OCI-LY1 (cell line): ENCODE measurements at regions not wholly inside any gene's neighbourhood (a gene's known extent, or its start where the extent isn't known, plus 50 kb on each side); places are given as distances from the start of the nearest gene placed in this dataset.

ENCODE experiments used
- H2AFZ ChIP-seq: fragments of 200-600 bp; sonication (generic), shearing (Covaris generic); 2 replicates; pipeline ENCODE4 v1.6.0; 2014; ENCODE audit warnings: antibody characterized with exemption, mild to moderate bottlenecking, low read length
- H3F3A ChIP-seq: fragments of 200-600 bp; sonication (generic), shearing (Covaris generic); 2 replicates; pipeline ENCODE4 v1.6.0; 2014; ENCODE audit warnings: mild to moderate bottlenecking, antibody characterized with exemption, low read length, moderate library complexity; ENCODE audit not compliant: insufficient read depth
- H3K27ac ChIP-seq: fragments of 200-600 bp; sonication (generic); 2 replicates; pipeline ENCODE4 v1.5.1; 2014; ENCODE audit warnings: low read length, mixed run types, mild to moderate bottlenecking, low read depth; ENCODE audit not compliant: poor library complexity, severe bottlenecking
- H3K27me3 ChIP-seq: fragments of 200-600 bp; sonication (generic); 2 replicates; pipeline ENCODE4 v1.6.0; 2014; ENCODE audit warnings: antibody characterized with exemption, mild to moderate bottlenecking, low read length, moderate library complexity; ENCODE audit not compliant: insufficient read depth
- H3K36me3 ChIP-seq: fragments of 200-600 bp; sonication (generic); 2 replicates; pipeline ENCODE4 v1.6.1; 2014; ENCODE audit warnings: mild to moderate bottlenecking, antibody characterized with exemption, low read length, moderate library complexity, mixed read lengths; ENCODE audit not compliant: insufficient read depth
- H3K4me1 ChIP-seq: fragments of 200-600 bp; sonication (generic); 2 replicates; pipeline ENCODE4 v1.5.1; 2014; ENCODE audit warnings: mild to moderate bottlenecking, low read length, moderate library complexity; ENCODE audit not compliant: insufficient read depth, severe bottlenecking
- H3K4me2 ChIP-seq: fragments of 200-600 bp; sonication (generic), shearing (Covaris generic); 2 replicates; pipeline ENCODE4 v1.6.1; 2014; ENCODE audit warnings: low read length
- H3K4me3 ChIP-seq: fragments of 200-600 bp; sonication (generic); 2 replicates; pipeline ENCODE4 v1.5.1; 2014; ENCODE audit warnings: low read length, low read depth, mild to moderate bottlenecking, mixed read lengths; ENCODE audit not compliant: poor library complexity, severe bottlenecking
- H3K79me2 ChIP-seq: fragments of 200-600 bp; shearing (Covaris generic); 2 replicates; pipeline ENCODE4 v1.6.1; 2016; ENCODE audit warnings: mixed run types, low read length, mixed read lengths; ENCODE audit not compliant: insufficient read depth
- H3K9ac ChIP-seq: fragments of 200-600 bp; sonication (generic), shearing (Covaris generic); 2 replicates; pipeline ENCODE4 v1.6.1; 2014; ENCODE audit warnings: mild to moderate bottlenecking, low read length, mixed read lengths
- H3K9me2 ChIP-seq: fragments of 200-600 bp; sonication (generic), shearing (Covaris generic); 2 replicates; pipeline ENCODE4 v1.6.1; 2014; ENCODE audit warnings: low read depth, mild to moderate bottlenecking, low read length, mixed read lengths
- H3K9me3 ChIP-seq: fragments of 200-600 bp; shearing (Covaris generic); 2 replicates; pipeline ENCODE4 v1.6.1; 2014; ENCODE audit warnings: low read length, mixed read lengths
- H4K20me1 ChIP-seq: fragments of 200-600 bp; sonication (generic), shearing (Covaris generic); 2 replicates; pipeline ENCODE4 v1.6.0; 2016; ENCODE audit warnings: mild to moderate bottlenecking, low read length; ENCODE audit not compliant: insufficient read depth
- EZH2 ChIP-seq: fragments of 200-600 bp; sonication (generic), shearing (Covaris generic); IDR thresholded peaks from 2 replicates; pipeline ENCODE4 v1.8.0; 2017; ENCODE audit warnings: borderline replicate concordance, mixed run types, mild to moderate bottlenecking, antibody characterized with exemption, low read length, moderate library complexity, mixed read lengths
- TF ChIP-seq, protein P1 (sequence below): fragments of 200-600 bp; sonication (generic), shearing (Covaris generic); IDR thresholded peaks from 2 replicates; pipeline ENCODE4 v1.5.1; 2017; ENCODE audit warnings: mild to moderate bottlenecking, antibody characterized with exemption, low read length, moderate library complexity, mixed read lengths

DNA sequence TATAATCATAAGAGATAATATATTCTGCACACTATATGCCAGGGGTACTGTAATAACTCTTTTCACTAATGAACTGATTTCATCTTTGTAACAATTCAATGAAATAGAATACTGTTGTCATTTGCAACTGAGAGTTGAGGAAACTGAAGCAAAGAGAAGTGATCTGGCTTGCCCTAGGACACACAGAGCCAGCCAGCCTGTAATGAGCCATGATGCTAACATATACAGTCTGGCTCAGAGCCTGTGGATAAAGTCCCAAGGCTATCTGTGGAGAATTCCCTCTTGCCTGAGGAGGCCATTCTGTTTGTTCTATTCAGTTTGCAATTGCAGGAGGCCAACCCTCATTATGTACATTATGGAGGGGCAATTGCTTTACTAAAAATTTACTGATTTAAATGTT lies 241.3 kb downstream of the CXCL12 start:
- Histone ChIP-seq H3K9me2 (no peaks in the 10 kb centered on the region), H4K20me1 (no peaks in the 10 kb centered on the region), H3K4me2 (no peak overlapping the region), H3K4me3 (no peak overlapping the region), H3K27me3 (no peaks in the 10 kb centered on the region), H3K27ac (no peak overlapping the region), H3F3A (no peaks in the 10 kb centered on the region), H3K9me3 (no peaks in the 10 kb centered on the region), H3K36me3 (no peaks in the 10 kb centered on the region), H3K9ac (no peak overlapping the region), H2AFZ (no peak overlapping the region), H3K4me1 (no peaks in the 10 kb centered on the region), H3K79me2 (no peaks in the 10 kb centered on the region)
- TF ChIP-seq, protein P1, sequence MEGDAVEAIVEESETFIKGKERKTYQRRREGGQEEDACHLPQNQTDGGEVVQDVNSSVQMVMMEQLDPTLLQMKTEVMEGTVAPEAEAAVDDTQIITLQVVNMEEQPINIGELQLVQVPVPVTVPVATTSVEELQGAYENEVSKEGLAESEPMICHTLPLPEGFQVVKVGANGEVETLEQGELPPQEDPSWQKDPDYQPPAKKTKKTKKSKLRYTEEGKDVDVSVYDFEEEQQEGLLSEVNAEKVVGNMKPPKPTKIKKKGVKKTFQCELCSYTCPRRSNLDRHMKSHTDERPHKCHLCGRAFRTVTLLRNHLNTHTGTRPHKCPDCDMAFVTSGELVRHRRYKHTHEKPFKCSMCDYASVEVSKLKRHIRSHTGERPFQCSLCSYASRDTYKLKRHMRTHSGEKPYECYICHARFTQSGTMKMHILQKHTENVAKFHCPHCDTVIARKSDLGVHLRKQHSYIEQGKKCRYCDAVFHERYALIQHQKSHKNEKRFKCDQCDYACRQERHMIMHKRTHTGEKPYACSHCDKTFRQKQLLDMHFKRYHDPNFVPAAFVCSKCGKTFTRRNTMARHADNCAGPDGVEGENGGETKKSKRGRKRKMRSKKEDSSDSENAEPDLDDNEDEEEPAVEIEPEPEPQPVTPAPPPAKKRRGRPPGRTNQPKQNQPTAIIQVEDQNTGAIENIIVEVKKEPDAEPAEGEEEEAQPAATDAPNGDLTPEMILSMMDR = no peak
- no peak for TF ChIP-seq EZH2

DNA sequence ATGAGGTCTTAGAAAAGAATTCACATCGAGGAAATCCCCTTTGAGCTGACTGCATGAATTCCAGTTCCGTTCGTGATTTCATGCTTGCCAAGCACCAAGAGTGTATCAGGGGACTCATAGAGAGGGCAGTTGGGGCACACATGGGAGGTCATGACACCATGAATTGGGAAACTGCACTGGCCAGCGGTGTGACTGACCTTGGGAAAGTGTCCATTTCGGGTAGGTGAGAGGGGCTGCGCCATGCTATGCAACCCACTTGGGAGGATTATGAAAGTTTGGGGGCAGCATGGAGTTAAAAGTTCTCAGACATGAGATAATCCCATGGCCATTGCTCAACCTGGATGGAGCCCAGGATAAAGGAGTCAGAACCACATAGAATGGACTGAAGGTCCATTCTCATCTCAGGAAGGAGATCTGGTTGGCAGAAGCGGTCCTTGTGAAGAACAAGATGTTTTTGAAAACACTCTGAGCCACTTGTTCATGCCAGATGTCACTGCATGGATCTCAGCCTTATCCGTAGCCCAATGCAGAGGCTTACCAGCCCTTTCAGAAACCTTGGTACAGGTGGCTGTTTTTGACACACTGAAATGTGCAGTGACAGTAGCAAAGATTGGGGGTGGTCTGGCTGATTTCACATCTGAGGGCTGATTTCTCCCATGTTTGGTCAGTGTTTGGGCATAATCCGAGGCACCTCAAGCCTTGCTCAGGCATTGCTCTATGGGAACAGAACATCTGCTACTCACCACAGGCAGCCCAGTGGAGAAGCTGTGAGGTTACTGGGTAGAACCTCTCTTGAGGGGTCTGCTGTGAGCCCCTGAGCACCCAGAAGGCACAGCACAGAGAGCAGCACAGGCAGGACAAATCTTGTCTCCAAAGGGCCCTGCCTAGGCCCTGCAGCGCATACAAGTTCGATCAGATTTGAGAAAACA lies 252.3 kb downstream of the CXCL12 start:
- no peaks in the 10 kb centered on the region for H3K9me2 ChIP-seq
- H3K79me2 ChIP-seq = no peaks in the 10 kb centered on the region
- no peak overlapping the region for H2AFZ ChIP-seq
- H3F3A ChIP-seq = no peaks in the 10 kb centered on the region
- TF ChIP-seq, protein P1 = no peak
- no peak for TF ChIP-seq EZH2
- H3K27me3 ChIP-seq = no peaks in the 10 kb centered on the region
- no peak overlapping the region for H3K9ac ChIP-seq
- H3K4me1 ChIP-seq = no peaks in the 10 kb centered on the region
- no peaks in the 10 kb centered on the region for H4K20me1 ChIP-seq
- H3K27ac ChIP-seq = no peak overlapping the region
- H3K9me3 ChIP-seq = no peaks in the 10 kb centered on the region
- H3K36me3 ChIP-seq = no peaks in the 10 kb centered on the region
- no peak overlapping the region for H3K4me3 ChIP-seq
- H3K4me2 ChIP-seq = no peak overlapping the region

DNA sequence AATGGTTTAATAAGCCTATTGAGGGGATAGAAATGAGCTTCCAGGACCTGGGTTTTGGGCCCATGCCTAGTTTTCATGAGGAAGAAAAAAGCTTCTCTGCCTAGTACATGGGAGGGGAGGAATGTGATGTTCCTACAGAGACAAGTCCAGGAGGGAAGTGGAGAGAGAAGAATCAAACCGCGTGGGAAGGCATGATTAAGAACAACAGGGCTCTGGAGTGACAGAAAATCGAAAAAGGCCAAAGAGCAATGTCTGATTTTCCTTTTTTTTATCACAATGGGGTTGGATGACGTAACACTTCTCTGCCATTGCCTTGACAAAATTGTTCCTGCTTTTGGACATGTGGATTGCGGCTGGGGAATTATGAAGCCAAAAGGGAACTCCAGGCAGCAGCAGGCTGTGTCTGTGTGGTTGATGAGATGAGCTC lies 258.6 kb downstream of the CXCL12 start:
- Histone ChIP-seq H2AFZ (no peak overlapping the region), H3K27me3 (no peaks in the 10 kb centered on the region), H3F3A (no peaks in the 10 kb centered on the region), H3K9me3 (no peaks in the 10 kb centered on the region), H4K20me1 (no peaks in the 10 kb centered on the region), H3K9me2 (no peaks in the 10 kb centered on the region), H3K27ac (no peak overlapping the region), H3K79me2 (no peaks in the 10 kb centered on the region), H3K36me3 (no peaks in the 10 kb centered on the region), H3K4me3 (no peak overlapping the region), H3K4me2 (no peak overlapping the region), H3K9ac (no peak overlapping the region), H3K4me1 (no peaks in the 10 kb centered on the region)
- TF ChIP-seq, protein P1 = no peak
- TF ChIP-seq EZH2 = no peak
